GM12875 (cell line): ENCODE measurements at regions not wholly inside any gene's neighbourhood (a gene's known extent, or its start where the extent isn't known, plus 50 kb on each side); places are given as distances from the start of the nearest gene placed in this dataset.

Source experiments
- H3K4me3 ChIP-seq: one replicate; pipeline ENCODE4 v1.5.1; 2011; ENCODE audit warnings: low read depth, low read length, control low read depth
- CTCF ChIP-seq: IDR thresholded peaks from 2 replicates; pipeline ENCODE4 v1.5.1; 2011; ENCODE audit warnings: low read depth, mild to moderate bottlenecking, control low read depth, inconsistent platforms, low read length, moderate library complexity, borderline replicate concordance; ENCODE audit not compliant: insufficient read depth

GRCh38 chr9:17871213-17871890 lies 292.5 kb downstream of the SH3GL2 start:
- H3K4me3 ChIP-seq = no peak overlapping the region
- no peak for TF ChIP-seq CTCF

GRCh38 chr9:17875886-17876285 lies 297.0 kb downstream of the SH3GL2 start:
- H3K4me3 ChIP-seq = no peak overlapping the region
- TF ChIP-seq CTCF = no peak

- no peak for TF ChIP-seq CTCF
- H3K4me3 ChIP-seq = no peak overlapping the region
Measured at GRCh38 chr9:17876687-17877086, 297.8 kb downstream of the SH3GL2 start.

GRCh38 chr9:17878810-17879370 lies 300.0 kb downstream of the SH3GL2 start:
- no peak for TF ChIP-seq CTCF
- H3K4me3 ChIP-seq = no peak overlapping the region

GRCh38 chr9:17881371-17881770 lies 302.5 kb downstream of the SH3GL2 start:
- TF ChIP-seq CTCF = no peak

GRCh38 chr9:17882688-17883594 lies 304.1 kb downstream of the SH3GL2 start:
- no peak overlapping the region for H3K4me3 ChIP-seq
- no peak for TF ChIP-seq CTCF

More at GRCh38 chr9:17881371-17881770, 302.5 kb downstream of the SH3GL2 start:
- no peak overlapping the region for H3K4me3 ChIP-seq
